ENCODE measurements at regions not wholly inside any gene's neighbourhood (a gene's known extent, or its start where the extent isn't known, plus 50 kb on each side); places are given as distances from the start of the nearest gene placed in this dataset.

DNA sequence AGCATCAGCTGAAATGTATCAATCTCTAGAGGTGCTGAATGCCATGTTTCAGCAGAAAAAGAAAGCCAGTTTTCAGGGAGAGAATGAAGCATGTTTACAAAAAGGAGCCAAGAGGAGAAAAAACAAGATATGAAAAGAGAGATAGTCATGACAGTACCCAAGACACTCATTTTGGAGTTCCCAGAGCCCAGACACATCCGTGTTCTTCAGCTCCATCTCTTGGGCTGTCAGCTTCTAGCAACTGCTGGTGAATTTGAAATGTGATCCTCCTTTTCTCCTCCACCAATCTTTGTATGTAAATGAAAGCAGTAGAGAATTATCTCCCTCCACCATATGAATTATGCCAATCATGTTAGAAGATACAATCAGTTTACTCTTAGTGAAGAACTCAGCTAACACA lies 93.0 kb upstream of the SLC25A36 start:
- H3K9me3 ChIP-seq (ENCODE audit: control extremely low read depth in 1 of 5, control insufficient read depth in 4 of 5, insufficient read depth in 2 of 5, low read depth in 1 of 5, low read length in 4 of 5) = peaks cover 0 to 3% (median 0%) of the 10 kb centered on the region in 5 experiments
- no peak overlapping the region for H3K27ac ChIP-seq (ENCODE audit: insufficient read depth in 1 of 2, low read depth in 1 of 2, low read length in 2 of 2, poor library complexity in 1 of 2, severe bottlenecking in 2 of 2)
- peaks cover 0 to 4% (median 0%) of the 10 kb centered on the region in 5 experiments for H3K27me3 ChIP-seq (replicated peaks in 2 of 5; ENCODE audit: control insufficient read depth in 4 of 5, insufficient read depth in 5 of 5, low read length in 4 of 5)
- no CpG with 5 or more reads among the region's 1 CpG for WGBS (ENCODE audit: insufficient coverage)
- no peaks in the 10 kb centered on the region for H3K36me3 ChIP-seq (ENCODE audit: control insufficient read depth in 4 of 4, insufficient read depth in 4 of 4, low read length in 3 of 4)
- POLR2A ChIA-PET = interaction anchor here (0.7 kb wide), 1 partner anchor 504 kb away, joined by 4 read pairs; no protein-coding TSS in a partner anchor
- no peak for DNase-seq
- H3K4me3 ChIP-seq (ENCODE audit: control insufficient read depth in 1 of 7, extremely low read depth in 1 of 7, insufficient read depth in 4 of 7, low read depth in 2 of 7, low read length in 6 of 7) = no peak overlapping the region
- no peaks in the 10 kb centered on the region for H3K4me1 ChIP-seq (ENCODE audit: control extremely low read depth in 1 of 4, control insufficient read depth in 4 of 4, insufficient read depth in 4 of 4, low read length in 3 of 4)
- CTCF ChIA-PET = interaction anchor here (1.6 kb wide), 1 partner anchor 9 kb away, joined by 3 read pairs; no protein-coding TSS in a partner anchor

DNA sequence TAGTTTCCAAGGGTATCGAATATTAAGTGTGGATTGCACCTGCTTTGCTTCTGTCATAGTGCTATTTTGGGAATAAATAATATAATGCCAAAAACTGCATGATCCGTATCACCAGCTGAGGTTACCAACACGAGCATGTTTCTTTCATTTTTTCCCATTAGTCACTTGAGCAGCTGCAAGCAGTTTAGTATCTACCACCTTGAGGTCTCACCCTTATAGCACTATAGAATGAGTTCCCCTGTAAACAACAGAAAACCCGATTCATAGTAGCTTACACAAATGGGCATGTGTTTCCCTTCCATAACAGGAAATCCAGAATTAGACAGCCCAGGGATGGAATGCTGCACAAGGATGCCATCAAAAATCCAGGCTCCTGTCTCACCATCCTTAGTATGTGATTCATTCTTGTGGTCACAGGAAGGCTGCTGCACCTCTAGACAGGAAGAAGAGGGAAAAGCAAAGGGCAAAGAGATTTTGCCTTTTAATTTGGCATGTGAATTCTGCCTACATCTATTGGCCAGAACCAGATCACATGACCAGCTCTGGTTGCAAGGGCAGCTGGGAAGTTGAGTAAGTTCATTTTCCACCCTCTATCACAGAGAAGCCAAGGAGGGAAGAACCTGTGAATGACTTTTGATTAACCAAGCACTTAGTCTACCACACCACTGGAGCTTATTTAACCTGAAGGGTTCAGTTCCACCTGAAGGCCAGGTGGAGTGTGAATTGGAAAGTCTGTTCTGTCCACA lies 91.3 kb upstream of the SLC25A36 start:
- 69% methylated on average over 2 of the region's 4 CpGs for WGBS (ENCODE audit: insufficient coverage)
- ChIA-PET CTCF (interaction anchor here (1.0 kb wide), 1 partner anchor 130 kb away, joined by 3 read pairs; no protein-coding TSS in a partner anchor), POLR2A (no interaction called here)
- no peaks in the 10 kb centered on the region for H3K4me1 ChIP-seq (ENCODE audit: control extremely low read depth in 1 of 4, control insufficient read depth in 4 of 4, insufficient read depth in 4 of 4, low read length in 3 of 4)
- DNase-seq = peak in 2 of 3 donors; percentile 1 to 7
- peaks cover 0 to 4% (median 0%) of the 10 kb centered on the region in 5 experiments for H3K27me3 ChIP-seq (replicated peaks in 2 of 5; ENCODE audit: control insufficient read depth in 4 of 5, insufficient read depth in 5 of 5, low read length in 4 of 5)
- H3K4me3 ChIP-seq (ENCODE audit: control insufficient read depth in 1 of 7, extremely low read depth in 1 of 7, insufficient read depth in 4 of 7, low read depth in 2 of 7, low read length in 6 of 7) = no peak overlapping the region
- H3K9me3 ChIP-seq (ENCODE audit: control extremely low read depth in 1 of 5, control insufficient read depth in 4 of 5, insufficient read depth in 2 of 5, low read depth in 1 of 5, low read length in 4 of 5) = peaks cover 0 to 3% (median 0%) of the 10 kb centered on the region in 5 experiments
- no peaks in the 10 kb centered on the region for H3K36me3 ChIP-seq (ENCODE audit: control insufficient read depth in 4 of 4, insufficient read depth in 4 of 4, low read length in 3 of 4)
- H3K27ac ChIP-seq (ENCODE audit: insufficient read depth in 1 of 2, low read depth in 1 of 2, low read length in 2 of 2, poor library complexity in 1 of 2, severe bottlenecking in 2 of 2) = no peak overlapping the region

DNA sequence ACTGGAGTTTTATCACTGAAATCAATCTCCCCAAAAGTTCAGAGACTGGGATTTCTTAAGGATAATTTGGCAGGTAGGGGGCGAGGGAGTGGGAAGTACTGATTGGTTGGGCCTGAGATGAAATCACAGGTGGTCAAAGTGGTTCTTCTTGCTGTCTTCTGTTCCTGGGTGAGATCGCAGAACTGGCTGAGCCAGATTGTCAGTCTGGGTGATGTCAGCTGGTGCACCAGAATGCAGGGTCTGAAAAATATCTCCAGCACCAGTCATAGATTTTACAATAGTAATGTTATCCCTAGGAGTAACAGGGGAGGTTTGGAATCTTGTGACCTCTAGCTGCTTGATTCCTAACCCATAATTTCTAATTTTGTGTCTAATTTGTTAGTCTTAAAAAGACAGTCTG lies 86.7 kb upstream of the SLC25A36 start:
- Histone ChIP-seq H3K27me3 (replicated peaks in 2 of 5; ENCODE audit: control insufficient read depth in 4 of 5, insufficient read depth in 5 of 5, low read length in 4 of 5) (peaks cover 0 to 7% (median 0%) of the 10 kb centered on the region in 5 experiments), H3K9me3 (ENCODE audit: control extremely low read depth in 1 of 5, control insufficient read depth in 4 of 5, insufficient read depth in 2 of 5, low read depth in 1 of 5, low read length in 4 of 5) (peaks cover 0 to 3% (median 0%) of the 10 kb centered on the region in 5 experiments), H3K27ac (ENCODE audit: insufficient read depth in 1 of 2, low read depth in 1 of 2, low read length in 2 of 2, poor library complexity in 1 of 2, severe bottlenecking in 2 of 2) (no peak overlapping the region), H3K4me3 (ENCODE audit: control insufficient read depth in 1 of 7, extremely low read depth in 1 of 7, insufficient read depth in 4 of 7, low read depth in 2 of 7, low read length in 6 of 7) (no peak overlapping the region), H3K4me1 (ENCODE audit: control extremely low read depth in 1 of 4, control insufficient read depth in 4 of 4, insufficient read depth in 4 of 4, low read length in 3 of 4) (no peaks in the 10 kb centered on the region), H3K36me3 (ENCODE audit: control insufficient read depth in 4 of 4, insufficient read depth in 4 of 4, low read length in 3 of 4) (no peaks in the 10 kb centered on the region)
- DNase-seq = no peak
- POLR2A ChIA-PET = no interaction called here
- CTCF ChIA-PET = no interaction called here
- 100% methylated on average over 2 of the region's 2 CpGs for WGBS (ENCODE audit: insufficient coverage)

DNA sequence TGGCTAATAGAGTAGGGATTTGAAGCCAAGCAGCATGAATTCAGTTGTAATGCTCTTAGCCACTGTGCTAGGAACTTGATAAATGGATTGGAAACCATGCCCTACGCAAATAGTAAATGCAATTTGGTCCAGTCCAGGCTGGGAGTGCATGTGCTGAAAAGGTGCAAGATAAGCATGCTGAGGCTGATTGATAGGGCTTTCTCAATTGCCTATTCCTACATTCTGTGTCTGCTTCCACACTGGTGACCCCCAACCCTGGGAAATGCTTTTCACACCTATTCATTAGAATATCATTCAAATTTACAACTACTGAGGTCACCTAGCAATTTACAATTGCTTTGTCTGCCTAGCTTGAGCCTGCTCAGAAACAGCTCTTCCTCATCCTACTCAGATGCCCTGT lies 84.7 kb upstream of the SLC25A36 start:
- Histone ChIP-seq H3K9me3 (ENCODE audit: control extremely low read depth in 1 of 5, control insufficient read depth in 4 of 5, insufficient read depth in 2 of 5, low read depth in 1 of 5, low read length in 4 of 5) (peaks cover 0 to 3% (median 0%) of the 10 kb centered on the region in 5 experiments), H3K36me3 (ENCODE audit: control insufficient read depth in 4 of 4, insufficient read depth in 4 of 4, low read length in 3 of 4) (no peaks in the 10 kb centered on the region), H3K27me3 (replicated peaks in 2 of 5; ENCODE audit: control insufficient read depth in 4 of 5, insufficient read depth in 5 of 5, low read length in 4 of 5) (peaks cover 0 to 2% (median 0%) of the 10 kb centered on the region in 5 experiments), H3K4me3 (ENCODE audit: control insufficient read depth in 1 of 7, extremely low read depth in 1 of 7, insufficient read depth in 4 of 7, low read depth in 2 of 7, low read length in 6 of 7) (no peak overlapping the region), H3K27ac (ENCODE audit: insufficient read depth in 1 of 2, low read depth in 1 of 2, low read length in 2 of 2, poor library complexity in 1 of 2, severe bottlenecking in 2 of 2) (no peak overlapping the region), H3K4me1 (ENCODE audit: control extremely low read depth in 1 of 4, control insufficient read depth in 4 of 4, insufficient read depth in 4 of 4, low read length in 3 of 4) (no peaks in the 10 kb centered on the region)
- 100% methylated on average over 1 of the region's 1 CpG for WGBS (ENCODE audit: insufficient coverage)
- POLR2A ChIA-PET = no interaction called here
- DNase-seq = no peak
- CTCF ChIA-PET = no interaction called here

DNA sequence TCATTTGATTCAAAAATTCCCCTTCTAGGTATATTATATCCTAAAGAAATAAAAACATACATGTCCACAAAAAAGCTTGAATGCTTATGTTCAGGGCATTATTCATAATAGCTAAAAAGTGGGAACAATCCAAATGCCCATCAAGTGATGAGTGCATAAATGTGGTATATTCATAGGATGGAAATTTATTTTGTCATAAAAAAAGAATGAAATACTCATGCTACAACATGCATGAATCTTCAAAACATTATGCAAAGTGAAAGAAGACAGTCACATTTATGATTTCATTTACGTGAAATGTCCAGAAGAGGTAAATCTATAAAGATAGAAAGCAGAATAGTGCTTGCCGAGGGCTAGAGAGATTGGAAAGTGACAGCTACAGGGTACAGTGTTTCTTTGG lies 83.6 kb upstream of the SLC25A36 start:
- H3K4me3 ChIP-seq (ENCODE audit: control insufficient read depth in 1 of 7, extremely low read depth in 1 of 7, insufficient read depth in 4 of 7, low read depth in 2 of 7, low read length in 6 of 7) = no peak overlapping the region
- DNase-seq = no peak
- H3K4me1 ChIP-seq (ENCODE audit: control extremely low read depth in 1 of 4, control insufficient read depth in 4 of 4, insufficient read depth in 4 of 4, low read length in 3 of 4) = no peaks in the 10 kb centered on the region
- no peaks in the 10 kb centered on the region for H3K36me3 ChIP-seq (ENCODE audit: control insufficient read depth in 4 of 4, insufficient read depth in 4 of 4, low read length in 3 of 4)
- CTCF ChIA-PET = interaction anchor here (1.0 kb wide), 1 partner anchor 9 kb away, joined by 3 read pairs; no protein-coding TSS in a partner anchor
- peaks cover 0 to 3% (median 0%) of the 10 kb centered on the region in 5 experiments for H3K9me3 ChIP-seq (ENCODE audit: control extremely low read depth in 1 of 5, control insufficient read depth in 4 of 5, insufficient read depth in 2 of 5, low read depth in 1 of 5, low read length in 4 of 5)
- POLR2A ChIA-PET = no interaction called here
- no peak overlapping the region for H3K27ac ChIP-seq (ENCODE audit: insufficient read depth in 1 of 2, low read depth in 1 of 2, low read length in 2 of 2, poor library complexity in 1 of 2, severe bottlenecking in 2 of 2)
- H3K27me3 ChIP-seq (replicated peaks in 2 of 5; ENCODE audit: control insufficient read depth in 4 of 5, insufficient read depth in 5 of 5, low read length in 4 of 5) = peaks cover 0 to 2% (median 0%) of the 10 kb centered on the region in 5 experiments
- WGBS (ENCODE audit: insufficient coverage) = 100% methylated on average over 2 of the region's 2 CpGs

DNA sequence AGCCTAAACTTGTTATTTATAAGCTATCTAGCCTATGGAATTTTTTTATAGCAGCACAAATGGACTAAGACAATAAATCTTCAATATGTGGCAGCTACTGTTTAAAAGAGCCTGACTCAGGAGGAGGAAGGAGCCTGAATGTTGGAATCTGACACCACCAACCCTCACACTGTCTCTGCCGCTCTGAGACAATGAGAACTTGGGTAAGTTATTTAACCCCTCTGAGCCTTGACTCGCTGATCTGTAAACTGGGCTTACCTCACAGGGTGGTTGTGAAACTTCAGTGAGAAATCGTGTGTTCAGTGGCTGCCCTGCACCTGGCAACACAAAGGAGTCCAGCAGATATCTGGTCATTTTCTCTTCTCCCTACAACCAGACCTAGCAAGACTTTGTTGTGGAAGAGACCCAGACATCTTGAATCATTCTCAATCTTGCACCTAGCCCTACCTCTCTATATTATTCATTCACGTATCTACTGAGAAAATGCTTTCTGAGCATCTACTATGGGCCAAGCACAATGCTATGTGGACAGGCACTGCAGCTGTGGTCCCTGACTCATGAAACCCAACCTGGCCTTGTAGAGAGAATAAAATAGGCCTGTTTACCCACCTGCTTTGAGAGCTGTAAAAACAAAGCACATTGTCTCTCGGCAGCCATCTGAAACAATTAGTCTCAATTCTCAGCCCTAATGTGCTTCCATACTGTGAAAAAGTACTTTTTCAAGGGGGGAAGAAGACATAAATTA lies 81.9 kb upstream of the SLC25A36 start:
- WGBS (ENCODE audit: insufficient coverage) = 100% methylated on average over 3 of the region's 5 CpGs

DNA sequence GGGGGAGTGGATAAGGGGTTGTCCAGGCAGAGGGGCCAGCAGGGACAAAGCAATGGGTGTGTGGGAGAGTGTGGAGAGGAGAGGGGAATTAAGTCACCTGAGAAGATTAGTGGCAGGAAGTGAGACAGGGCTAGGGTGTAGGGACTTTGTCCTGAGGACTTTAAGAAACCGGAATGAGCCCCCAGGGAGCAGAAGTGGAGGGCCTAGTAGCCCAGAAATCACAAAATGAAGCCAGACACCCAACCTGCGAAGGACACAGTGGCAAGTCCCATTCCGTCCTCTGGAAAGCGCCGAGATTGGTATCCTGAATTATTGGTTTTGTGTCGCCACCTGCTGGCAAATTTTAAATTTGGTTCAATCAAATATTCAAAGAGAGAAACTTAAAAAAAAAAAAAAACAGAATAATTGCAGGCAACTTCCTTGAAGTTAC lies 78.0 kb upstream of the SLC25A36 start:
- DNase-seq = peak; percentile 61 to 84 (median 71)
- H3K36me3 ChIP-seq (ENCODE audit: control insufficient read depth in 4 of 4, insufficient read depth in 4 of 4, low read length in 3 of 4) = no peaks in the 10 kb centered on the region
- WGBS (ENCODE audit: insufficient coverage) = 2% methylated on average over 5 of the region's 6 CpGs
- H3K9me3 ChIP-seq (ENCODE audit: control extremely low read depth in 1 of 5, control insufficient read depth in 4 of 5, insufficient read depth in 2 of 5, low read depth in 1 of 5, low read length in 4 of 5) = no peaks in the 10 kb centered on the region
- ChIA-PET POLR2A (no interaction called here), CTCF (interaction anchor here (0.6 to 2.4 kb wide), 3 partner anchors 124 to 1436 kb away, joined by 3 to 8 read pairs (median 3); no protein-coding TSS in a partner anchor)
- H3K4me3 ChIP-seq (ENCODE audit: control insufficient read depth in 1 of 7, extremely low read depth in 1 of 7, insufficient read depth in 4 of 7, low read depth in 2 of 7, low read length in 6 of 7) = no peak overlapping the region
- no peak overlapping the region for H3K27ac ChIP-seq (ENCODE audit: insufficient read depth in 1 of 2, low read depth in 1 of 2, low read length in 2 of 2, poor library complexity in 1 of 2, severe bottlenecking in 2 of 2)
- peaks cover 0 to under 1% (median 0%) of the 10 kb centered on the region in 5 experiments for H3K27me3 ChIP-seq (replicated peaks in 2 of 5; ENCODE audit: control insufficient read depth in 4 of 5, insufficient read depth in 5 of 5, low read length in 4 of 5)
- no peaks in the 10 kb centered on the region for H3K4me1 ChIP-seq (ENCODE audit: control extremely low read depth in 1 of 4, control insufficient read depth in 4 of 4, insufficient read depth in 4 of 4, low read length in 3 of 4)

More for the DNA sequence above, 81.9 kb upstream of the SLC25A36 start:
- Histone ChIP-seq H3K36me3 (ENCODE audit: control insufficient read depth in 4 of 4, insufficient read depth in 4 of 4, low read length in 3 of 4) (no peaks in the 10 kb centered on the region), H3K9me3 (ENCODE audit: control extremely low read depth in 1 of 5, control insufficient read depth in 4 of 5, insufficient read depth in 2 of 5, low read depth in 1 of 5, low read length in 4 of 5) (no peaks in the 10 kb centered on the region), H3K27ac (ENCODE audit: insufficient read depth in 1 of 2, low read depth in 1 of 2, low read length in 2 of 2, poor library complexity in 1 of 2, severe bottlenecking in 2 of 2) (no peak overlapping the region), H3K4me3 (ENCODE audit: control insufficient read depth in 1 of 7, extremely low read depth in 1 of 7, insufficient read depth in 4 of 7, low read depth in 2 of 7, low read length in 6 of 7) (no peak overlapping the region), H3K4me1 (ENCODE audit: control extremely low read depth in 1 of 4, control insufficient read depth in 4 of 4, insufficient read depth in 4 of 4, low read length in 3 of 4) (no peaks in the 10 kb centered on the region), H3K27me3 (replicated peaks in 2 of 5; ENCODE audit: control insufficient read depth in 4 of 5, insufficient read depth in 5 of 5, low read length in 4 of 5) (peaks cover 0 to 2% (median 0%) of the 10 kb centered on the region in 5 experiments)
- POLR2A ChIA-PET = no interaction called here
- no peak for DNase-seq
- CTCF ChIA-PET = no interaction called here

All from common myeloid progenitor, CD34-positive (primary cell).